Activated T-helper 1 cell treated with anti-CD3 and anti-CD28 coated beads, Interleukin-12 subunit alpha, Interleukin-12 subunit beta, Interleukin-2, Interleukin-4 antibody, amounts not matched to agents 30 ng/mL and 10 ng/mL and 1 ng/mL, durations not matched to agents 14 hours and 24 hours and 36 hours (primary cell): ENCODE measurements at regions not wholly inside any gene's neighbourhood (a gene's known extent, or its start where the extent isn't known, plus 50 kb on each side); places are given as distances from the start of the nearest gene placed in this dataset.

Source experiments
- DNase-seq: peaks from one replicate; pipeline ENCODE4 v3.0.0; 2021; ENCODE audit warnings: low spot score
- H3K27ac Mint-ChIP-seq: one replicate; pipeline ENCODE4 v1.8.0; 2021; ENCODE audit warnings: mild to moderate bottlenecking, mixed read lengths
- H3K27me3 Mint-ChIP-seq: one replicate; pipeline ENCODE4 v1.8.0; 2022; ENCODE audit warnings: mild to moderate bottlenecking, moderate library complexity, mixed read lengths; ENCODE audit not compliant: insufficient read depth
- H3K36me3 Mint-ChIP-seq: one replicate; pipeline ENCODE4 v1.8.0; 2021; ENCODE audit warnings: low read depth, mixed read lengths
- H3K4me1 Mint-ChIP-seq: one replicate; pipeline ENCODE4 v1.8.0; 2021; ENCODE audit warnings: low read depth, mixed read lengths
- H3K4me3 Mint-ChIP-seq: one replicate; pipeline ENCODE4 v1.8.0; 2021; ENCODE audit warnings: mild to moderate bottlenecking, moderate library complexity, mixed read lengths
- H3K9me3 Mint-ChIP-seq: one replicate; pipeline ENCODE4 v1.8.0; 2021; ENCODE audit warnings: mixed read lengths
- intact Hi-C: fragments of 100-400 bp; cut with micrococcal nuclease; formaldehyde crosslinking; loops from one replicate; pipeline ENCODE4 v1.15.1; 2024

- Mint-ChIP-seq H3K36me3 (no peaks in the 10 kb centered on the region), H3K27ac (no peak overlapping the region), H3K9me3 (peaks cover 20% of the 10 kb centered on the region), H3K4me1 (no peaks in the 10 kb centered on the region), H3K27me3 (no peaks in the 10 kb centered on the region), H3K4me3 (no peak overlapping the region)
- no peak for DNase-seq
- intact Hi-C loops, result no loop called here
Measured at GRCh38 chr10:130230036-130230435, 93.8 kb downstream of the GLRX3 start.

DNA sequence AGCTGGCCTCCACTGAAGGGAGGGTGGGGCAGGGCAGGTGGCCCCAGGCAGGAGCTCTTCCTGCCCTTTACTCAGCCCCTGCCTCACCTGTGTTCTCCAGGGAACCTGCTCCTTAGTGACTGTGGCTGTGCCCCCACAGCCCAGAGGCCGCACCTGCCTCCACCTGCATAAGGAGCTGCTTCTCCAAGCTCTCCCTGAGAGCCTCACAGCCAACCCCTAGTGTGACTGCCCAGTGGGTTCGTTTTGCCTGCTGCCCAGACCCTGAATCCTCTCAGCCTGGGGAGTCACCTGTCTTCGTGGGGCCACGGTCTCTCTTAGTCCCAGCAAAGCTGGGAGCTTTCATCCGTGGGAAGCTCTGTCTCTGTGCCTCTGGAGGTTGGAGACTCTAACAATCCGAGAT, 94.4 kb downstream of the GLRX3 start:
- H3K4me3 Mint-ChIP-seq, result no peak overlapping the region
- no peaks in the 10 kb centered on the region for H3K27me3 Mint-ChIP-seq
- H3K4me1 Mint-ChIP-seq, result no peaks in the 10 kb centered on the region
- no peak overlapping the region for H3K27ac Mint-ChIP-seq
- no peak for DNase-seq
- no peaks in the 10 kb centered on the region for H3K36me3 Mint-ChIP-seq
- intact Hi-C loops, result no loop called here
- peaks cover 20% of the 10 kb centered on the region for H3K9me3 Mint-ChIP-seq

- intact Hi-C loops, result no loop called here
Measured at GRCh38 chr10:130231251-130231741, 95.1 kb downstream of the GLRX3 start.

GRCh38 chr10:130232166-130233034, 96.2 kb downstream of the GLRX3 start:
- H3K4me1 Mint-ChIP-seq, result no peaks in the 10 kb centered on the region
- peaks cover 12% of the 10 kb centered on the region for H3K9me3 Mint-ChIP-seq
- no peaks in the 10 kb centered on the region for H3K36me3 Mint-ChIP-seq
- intact Hi-C loops, result no loop called here
- H3K4me3 Mint-ChIP-seq, result no peak overlapping the region
- DNase-seq, result no peak
- H3K27ac Mint-ChIP-seq, result no peak overlapping the region
- no peaks in the 10 kb centered on the region for H3K27me3 Mint-ChIP-seq

More at GRCh38 chr10:130231251-130231741, 95.1 kb downstream of the GLRX3 start:
- Mint-ChIP-seq H3K27me3 (no peaks in the 10 kb centered on the region), H3K4me3 (no peak overlapping the region), H3K9me3 (peaks cover 20% of the 10 kb centered on the region), H3K36me3 (no peaks in the 10 kb centered on the region), H3K27ac (no peak overlapping the region), H3K4me1 (no peaks in the 10 kb centered on the region)
- no peak for DNase-seq

GRCh38 chr10:130233035-130233360, 96.8 kb downstream of the GLRX3 start:
- Mint-ChIP-seq H3K27ac (no peak overlapping the region), H3K4me1 (no peaks in the 10 kb centered on the region), H3K4me3 (no peak overlapping the region), H3K9me3 (peaks cover 6% of the 10 kb centered on the region), H3K27me3 (no peaks in the 10 kb centered on the region), H3K36me3 (no peaks in the 10 kb centered on the region)
- intact Hi-C loops, result no loop called here
- no peak for DNase-seq

- Mint-ChIP-seq H3K4me1 (no peaks in the 10 kb centered on the region), H3K27me3 (no peaks in the 10 kb centered on the region), H3K27ac (no peak overlapping the region), H3K4me3 (no peak overlapping the region), H3K9me3 (peaks cover 2% of the 10 kb centered on the region), H3K36me3 (no peaks in the 10 kb centered on the region)
- no peak for DNase-seq
- intact Hi-C loops, result no loop called here
Measured at GRCh38 chr10:130233426-130233825, 97.2 kb downstream of the GLRX3 start.

DNA sequence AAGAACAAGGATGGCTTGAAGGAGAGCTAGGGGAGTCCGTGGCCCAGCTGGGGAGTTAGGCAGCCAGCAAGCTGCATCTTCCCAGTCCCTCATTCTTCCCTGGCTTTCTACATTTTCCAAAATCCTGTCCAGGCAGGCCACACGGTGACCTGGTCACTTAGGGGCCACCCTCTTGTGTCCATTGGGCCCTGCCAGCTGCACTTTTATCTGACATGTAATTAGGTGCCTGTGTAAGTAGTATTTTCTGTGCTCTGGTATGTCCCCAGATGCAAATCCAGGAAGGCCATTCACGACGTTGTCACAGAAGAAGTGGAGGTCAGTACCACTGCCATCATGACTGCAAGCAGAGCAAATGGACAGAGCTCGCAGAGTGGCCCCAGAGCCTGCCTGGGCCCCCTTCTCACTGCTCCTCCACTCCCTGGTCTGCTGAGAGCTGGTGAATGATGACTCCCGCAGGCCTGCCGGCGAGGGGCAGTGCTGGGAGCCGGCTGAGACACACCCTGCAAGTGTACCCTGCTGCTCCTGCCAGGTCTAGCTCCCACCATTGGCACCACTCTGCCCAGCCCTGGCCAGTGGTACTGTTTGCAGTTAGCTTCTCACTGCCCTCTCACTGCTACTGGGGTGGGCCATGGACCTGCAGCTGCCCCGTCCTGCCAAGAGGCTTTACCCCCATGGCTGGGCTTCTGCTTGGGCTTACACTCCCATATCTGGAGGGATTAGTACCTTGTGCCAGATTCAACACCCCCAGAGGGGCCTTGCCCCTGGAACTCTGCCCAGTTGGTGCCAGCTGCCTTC, 98.2 kb downstream of the GLRX3 start:
- Mint-ChIP-seq H3K36me3 (no peaks in the 10 kb centered on the region), H3K27ac (no peak overlapping the region), H3K4me3 (no peak overlapping the region), H3K9me3 (no peaks in the 10 kb centered on the region), H3K27me3 (no peaks in the 10 kb centered on the region), H3K4me1 (no peaks in the 10 kb centered on the region)
- intact Hi-C loops, result no loop called here
- DNase-seq, result no peak

DNA sequence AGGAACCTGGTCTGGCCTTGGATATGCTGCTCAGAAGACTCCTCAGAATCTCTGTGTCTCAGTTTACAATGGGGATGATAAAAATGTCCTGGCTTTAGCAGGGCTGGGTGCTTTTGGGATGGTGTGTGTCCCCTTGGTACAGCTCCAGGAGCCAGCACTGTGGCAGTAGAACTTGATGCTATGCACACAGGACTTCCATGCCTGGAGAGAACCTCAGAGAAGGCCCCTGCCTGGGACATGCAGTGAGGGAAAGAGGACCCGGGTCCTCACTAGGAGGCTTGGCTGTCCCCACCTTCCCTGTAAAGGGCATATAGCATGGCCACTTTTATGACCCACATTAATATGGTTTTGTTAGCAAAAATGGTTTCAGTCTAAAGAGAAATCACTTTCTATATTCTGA, 100.5 kb downstream of the GLRX3 start:
- H3K36me3 Mint-ChIP-seq, result no peaks in the 10 kb centered on the region
- no peak for DNase-seq
- no peak overlapping the region for H3K27ac Mint-ChIP-seq
- intact Hi-C loops, result no loop called here
- H3K27me3 Mint-ChIP-seq, result peaks cover 4% of the 10 kb centered on the region
- no peak overlapping the region for H3K4me3 Mint-ChIP-seq
- H3K4me1 Mint-ChIP-seq, result no peaks in the 10 kb centered on the region
- peaks cover 7% of the 10 kb centered on the region for H3K9me3 Mint-ChIP-seq

DNA sequence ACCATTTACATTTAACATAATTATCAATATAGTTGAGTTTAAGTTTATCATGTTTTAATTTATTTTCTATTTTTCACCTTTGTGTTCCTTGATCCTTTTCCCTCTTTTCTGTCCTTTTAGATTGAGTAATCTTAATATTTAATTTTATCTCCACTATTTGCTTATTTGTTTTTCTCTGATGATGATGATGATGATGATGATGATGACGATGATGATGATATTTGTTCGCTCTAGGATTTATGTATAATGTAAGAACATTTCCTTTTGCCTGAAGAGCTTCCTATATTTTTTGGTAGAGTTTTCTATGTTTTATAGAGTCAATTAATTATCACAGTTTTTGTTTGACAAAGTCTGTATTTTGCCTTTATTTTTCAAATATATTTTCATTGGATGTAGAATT, 104.2 kb downstream of the GLRX3 start:
- peaks cover 8% of the 10 kb centered on the region for H3K9me3 Mint-ChIP-seq
- H3K27me3 Mint-ChIP-seq, result peaks cover 12% of the 10 kb centered on the region
- intact Hi-C loops, result no loop called here
- H3K27ac Mint-ChIP-seq, result no peak overlapping the region
- no peak overlapping the region for H3K4me3 Mint-ChIP-seq
- peaks cover 10% of the 10 kb centered on the region for H3K4me1 Mint-ChIP-seq
- no peak for DNase-seq
- no peaks in the 10 kb centered on the region for H3K36me3 Mint-ChIP-seq

DNA sequence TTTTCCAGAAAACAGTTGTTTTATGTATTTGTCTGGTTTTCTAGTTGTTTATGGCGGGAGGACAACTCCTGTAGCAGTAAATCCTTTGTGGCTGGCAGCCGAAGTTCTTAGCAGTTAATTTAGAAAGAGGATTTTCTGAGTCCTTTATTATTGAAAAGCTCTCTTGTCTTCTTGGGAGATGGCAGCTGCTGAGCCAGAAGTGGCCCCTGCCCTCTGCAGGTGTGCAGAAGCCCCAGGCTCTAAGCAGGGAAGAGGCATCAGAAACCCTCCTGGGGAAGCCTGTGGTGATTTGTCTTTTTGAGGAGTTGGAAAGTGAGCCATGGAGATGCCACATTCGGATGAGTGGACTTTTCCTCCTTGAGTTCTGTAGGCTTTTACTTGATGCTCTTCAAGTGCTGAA, 106.3 kb downstream of the GLRX3 start:
- peaks cover 10% of the 10 kb centered on the region for H3K4me1 Mint-ChIP-seq
- no peak for DNase-seq
- H3K9me3 Mint-ChIP-seq, result peaks cover 8% of the 10 kb centered on the region
- no peak overlapping the region for H3K27ac Mint-ChIP-seq
- H3K36me3 Mint-ChIP-seq, result no peaks in the 10 kb centered on the region
- intact Hi-C loops, result no loop called here
- H3K27me3 Mint-ChIP-seq, result peaks cover 12% of the 10 kb centered on the region
- H3K4me3 Mint-ChIP-seq, result no peak overlapping the region

GRCh38 chr10:130243015-130243414, 106.8 kb downstream of the GLRX3 start:
- peaks cover 8% of the 10 kb centered on the region for H3K9me3 Mint-ChIP-seq
- intact Hi-C loops, result no loop called here
- no peak for DNase-seq
- peaks cover 15% of the 10 kb centered on the region for H3K27me3 Mint-ChIP-seq
- H3K36me3 Mint-ChIP-seq, result no peaks in the 10 kb centered on the region
- H3K27ac Mint-ChIP-seq, result no peak overlapping the region
- no peak overlapping the region for H3K4me3 Mint-ChIP-seq
- H3K4me1 Mint-ChIP-seq, result peaks cover 10% of the 10 kb centered on the region

GRCh38 chr10:130244031-130244927, 108.1 kb downstream of the GLRX3 start:
- Mint-ChIP-seq H3K9me3 (peaks cover 8% of the 10 kb centered on the region), H3K27me3 (peaks cover 15% of the 10 kb centered on the region), H3K4me1 (peaks cover 10% of the 10 kb centered on the region), H3K36me3 (no peaks in the 10 kb centered on the region), H3K4me3 (no peak overlapping the region), H3K27ac (no peak overlapping the region)
- DNase-seq, result no peak
- intact Hi-C loops, result no loop called here
